HG03565 (cell line): ENCODE measurements at regions not wholly inside any gene's neighbourhood (a gene's known extent, or its start where the extent isn't known, plus 50 kb on each side); places are given as distances from the start of the nearest gene placed in this dataset.

ENCODE experiments used
- ATAC-seq: cut with Tn5 transposase; IDR thresholded peaks from one replicate; pipeline ENCODE4 v1.9.1; 2021; ENCODE audit warnings: mild to moderate bottlenecking, moderate library complexity; ENCODE audit not compliant: unreplicated experiment

GRCh38 chr4:176843710-176844109 lies 51.0 kb upstream of the VEGFC start:
- ATAC-seq = no peak

GRCh38 chr4:176844448-176844847 lies 51.7 kb upstream of the VEGFC start:
- ATAC-seq = no peak

GRCh38 chr4:176845636-176846035 lies 52.9 kb upstream of the VEGFC start:
- no peak for ATAC-seq

GRCh38 chr4:176849076-176849475 lies 56.4 kb upstream of the VEGFC start:
- ATAC-seq = no peak

- ATAC-seq = no peak
These were observed 57.7 kb upstream of the VEGFC start for GRCh38 chr4:176850436-176850835.

- ATAC-seq = no peak
These were observed 63.7 kb upstream of the VEGFC start for GRCh38 chr4:176856421-176856820.

GRCh38 chr4:176858839-176859238 lies 66.1 kb upstream of the VEGFC start:
- ATAC-seq = no peak

- no peak for ATAC-seq
These were observed 71.5 kb upstream of the VEGFC start for GRCh38 chr4:176864238-176864637.

GRCh38 chr4:176868676-176869075 lies 76.0 kb upstream of the VEGFC start:
- no peak for ATAC-seq

GRCh38 chr4:176872461-176872860 lies 79.7 kb upstream of the VEGFC start:
- ATAC-seq = no peak

- no peak for ATAC-seq
These were observed 82.2 kb upstream of the VEGFC start for GRCh38 chr4:176874721-176875445.

- no peak for ATAC-seq
These were observed 82.8 kb upstream of the VEGFC start for GRCh38 chr4:176875446-176875930.

- no peak for ATAC-seq
These were observed 86.8 kb upstream of the VEGFC start for GRCh38 chr4:176879380-176880116.

GRCh38 chr4:176882206-176882605 lies 89.5 kb upstream of the VEGFC start:
- no peak for ATAC-seq

GRCh38 chr4:176883108-176883550 lies 90.4 kb upstream of the VEGFC start:
- no peak for ATAC-seq

- no peak for ATAC-seq
These were observed 91.1 kb upstream of the VEGFC start for GRCh38 chr4:176883681-176884418.

- no peak for ATAC-seq
These were observed 92.5 kb upstream of the VEGFC start for GRCh38 chr4:176885224-176885623.

GRCh38 chr4:176886135-176886534 lies 93.4 kb upstream of the VEGFC start:
- ATAC-seq = no peak

GRCh38 chr4:176889776-176890175 lies 97.1 kb upstream of the VEGFC start:
- ATAC-seq = no peak

GRCh38 chr4:176894498-176894897 lies 101.8 kb upstream of the VEGFC start:
- no peak for ATAC-seq

- ATAC-seq = no peak
These were observed 103.5 kb upstream of the VEGFC start for GRCh38 chr4:176896211-176896610.

- no peak for ATAC-seq
These were observed 104.5 kb upstream of the VEGFC start for GRCh38 chr4:176897226-176897625.
